Neural crest cell (in vitro differentiated cells): ENCODE measurements at regions not wholly inside any gene's neighbourhood (a gene's known extent, or its start where the extent isn't known, plus 50 kb on each side); places are given as distances from the start of the nearest gene placed in this dataset.

ENCODE experiments used
- DNase-seq: peaks from one replicate; pipeline ENCODE4 v3.0.0; 2021; ENCODE audit warnings: low read depth, mixed read lengths, low spot score
- H3K27ac Mint-ChIP-seq: one replicate; pipeline ENCODE4 v1.8.0; 2021; ENCODE audit warnings: mild to moderate bottlenecking, mixed read lengths; ENCODE audit not compliant: unreplicated experiment
- H3K27me3 Mint-ChIP-seq: 2 replicates; pipeline ENCODE4 v1.8.0; 2021; ENCODE audit warnings: low read depth, mild to moderate bottlenecking, mixed read lengths
- H3K36me3 Mint-ChIP-seq: 2 replicates; pipeline ENCODE4 v1.8.0; 2021; ENCODE audit warnings: low read depth, mild to moderate bottlenecking, mixed read lengths
- H3K4me1 Mint-ChIP-seq: 2 replicates; pipeline ENCODE4 v1.8.0; 2021; ENCODE audit warnings: mixed read lengths
- H3K4me3 Mint-ChIP-seq: one replicate; pipeline ENCODE4 v1.8.0; 2021; ENCODE audit warnings: mild to moderate bottlenecking, mixed read lengths
- H3K9me3 Mint-ChIP-seq: 2 replicates; pipeline ENCODE4 v1.8.0; 2021; ENCODE audit warnings: mixed read lengths
- TF ChIP-seq, protein P1 (sequence below): fragments of 200-600 bp; sonication (generic); conservative IDR thresholded peaks from 2 replicates; pipeline ENCODE4 v1.5.0; 2021; ENCODE audit warnings: antibody characterized with exemption, mild to moderate bottlenecking

DNA sequence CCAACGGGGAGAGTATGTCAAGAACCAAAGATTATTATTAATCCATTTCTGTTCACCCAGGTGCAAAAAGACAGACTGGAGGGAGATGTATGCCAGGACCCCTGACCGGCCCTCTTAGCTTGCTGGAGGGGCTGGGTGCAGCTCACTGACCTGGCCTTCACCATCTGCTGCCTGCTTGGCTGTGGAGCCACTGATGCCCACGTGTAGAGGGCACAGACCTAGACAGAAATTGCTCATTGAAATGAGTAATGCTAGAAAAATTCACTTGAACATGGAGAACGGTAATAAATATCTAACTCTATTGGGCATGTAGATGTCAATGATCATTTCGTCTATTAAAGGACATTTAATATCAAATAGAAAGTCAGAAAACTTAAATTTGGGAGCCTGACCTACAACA is 58.8 kb upstream of the ERCC6L2 start:
- H3K27ac Mint-ChIP-seq = no peak overlapping the region
- H3K4me3 Mint-ChIP-seq = no peak overlapping the region
- peaks cover 7% of the 10 kb centered on the region for H3K9me3 Mint-ChIP-seq
- peaks cover 11% of the 10 kb centered on the region for H3K36me3 Mint-ChIP-seq
- TF ChIP-seq, protein P1, sequence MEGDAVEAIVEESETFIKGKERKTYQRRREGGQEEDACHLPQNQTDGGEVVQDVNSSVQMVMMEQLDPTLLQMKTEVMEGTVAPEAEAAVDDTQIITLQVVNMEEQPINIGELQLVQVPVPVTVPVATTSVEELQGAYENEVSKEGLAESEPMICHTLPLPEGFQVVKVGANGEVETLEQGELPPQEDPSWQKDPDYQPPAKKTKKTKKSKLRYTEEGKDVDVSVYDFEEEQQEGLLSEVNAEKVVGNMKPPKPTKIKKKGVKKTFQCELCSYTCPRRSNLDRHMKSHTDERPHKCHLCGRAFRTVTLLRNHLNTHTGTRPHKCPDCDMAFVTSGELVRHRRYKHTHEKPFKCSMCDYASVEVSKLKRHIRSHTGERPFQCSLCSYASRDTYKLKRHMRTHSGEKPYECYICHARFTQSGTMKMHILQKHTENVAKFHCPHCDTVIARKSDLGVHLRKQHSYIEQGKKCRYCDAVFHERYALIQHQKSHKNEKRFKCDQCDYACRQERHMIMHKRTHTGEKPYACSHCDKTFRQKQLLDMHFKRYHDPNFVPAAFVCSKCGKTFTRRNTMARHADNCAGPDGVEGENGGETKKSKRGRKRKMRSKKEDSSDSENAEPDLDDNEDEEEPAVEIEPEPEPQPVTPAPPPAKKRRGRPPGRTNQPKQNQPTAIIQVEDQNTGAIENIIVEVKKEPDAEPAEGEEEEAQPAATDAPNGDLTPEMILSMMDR = no peak
- peaks cover 4% of the 10 kb centered on the region for H3K4me1 Mint-ChIP-seq
- no peaks in the 10 kb centered on the region for H3K27me3 Mint-ChIP-seq
- no peak for DNase-seq

DNA sequence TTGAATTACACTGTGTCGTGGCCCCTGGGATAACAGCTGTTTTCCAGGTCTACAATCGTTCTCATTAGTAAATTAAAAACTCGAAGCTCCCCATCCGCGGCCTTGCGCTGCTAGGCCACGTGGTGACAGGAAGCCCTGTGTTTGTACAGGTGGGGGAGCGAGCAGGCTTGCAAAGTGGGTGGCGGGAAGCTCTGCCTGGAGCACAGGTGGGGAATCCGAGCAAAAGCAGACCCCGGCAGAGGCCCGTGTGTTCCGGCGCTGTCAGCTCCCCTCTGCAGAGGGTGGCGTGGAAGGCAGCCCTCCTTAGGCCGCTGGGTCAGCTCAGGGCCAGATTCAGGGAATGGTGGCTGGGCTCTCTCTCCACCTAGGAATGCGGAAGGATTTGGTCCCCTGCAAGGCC is 59.5 kb upstream of the ERCC6L2 start:
- Mint-ChIP-seq H3K27ac (no peak overlapping the region), H3K4me3 (no peak overlapping the region), H3K4me1 (peaks cover 4% of the 10 kb centered on the region), H3K27me3 (no peaks in the 10 kb centered on the region), H3K9me3 (peaks cover 5% of the 10 kb centered on the region), H3K36me3 (peaks cover 14% of the 10 kb centered on the region)
- TF ChIP-seq, protein P1 = no peak
- no peak for DNase-seq

DNA sequence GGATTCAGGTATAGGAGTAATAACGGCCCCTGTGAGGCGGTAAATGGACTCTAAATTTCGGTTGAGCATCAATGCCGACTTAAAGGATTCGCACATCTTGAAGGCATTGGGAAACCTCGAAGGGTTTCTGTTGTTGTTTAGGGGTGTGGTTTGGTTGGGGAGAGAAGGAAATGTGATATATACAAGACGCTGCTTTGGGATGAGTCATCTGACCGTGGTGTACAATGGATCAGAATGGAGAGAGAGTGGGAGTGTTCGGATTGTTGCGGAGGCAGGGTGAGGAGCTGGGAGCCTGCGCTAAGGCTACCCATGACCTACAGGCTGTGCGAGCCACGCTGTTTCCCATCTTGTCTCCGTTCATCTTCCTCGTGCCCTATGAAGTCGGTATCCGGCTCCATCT is 60.4 kb upstream of the ERCC6L2 start:
- Mint-ChIP-seq H3K4me3 (no peak overlapping the region), H3K4me1 (peaks cover 4% of the 10 kb centered on the region), H3K27me3 (no peaks in the 10 kb centered on the region), H3K27ac (no peak overlapping the region), H3K9me3 (peaks cover 2% of the 10 kb centered on the region), H3K36me3 (peaks cover 13% of the 10 kb centered on the region)
- no peak for DNase-seq
- TF ChIP-seq, protein P1 = no peak

DNA sequence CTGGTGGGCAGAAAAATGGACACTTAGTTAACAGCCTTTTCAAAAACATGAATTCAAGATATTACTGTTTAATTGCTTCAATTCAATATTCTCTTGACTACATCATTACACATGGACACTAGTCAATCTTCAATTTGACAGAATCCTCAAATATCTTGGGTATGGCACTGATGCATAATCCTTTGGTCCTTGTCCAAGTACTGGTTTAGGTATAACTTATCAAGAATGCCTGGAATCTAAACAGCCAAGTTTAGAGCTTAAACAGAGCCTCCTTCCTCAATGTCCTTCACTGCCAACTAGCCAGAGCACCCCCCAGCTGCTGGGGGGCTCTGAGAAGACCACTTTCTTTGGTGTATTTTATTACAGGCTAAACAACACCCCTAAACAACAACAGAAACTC is 61.6 kb upstream of the ERCC6L2 start:
- Mint-ChIP-seq H3K27ac (no peak overlapping the region), H3K9me3 (peaks cover 2% of the 10 kb centered on the region), H3K4me1 (peaks cover 4% of the 10 kb centered on the region), H3K27me3 (no peaks in the 10 kb centered on the region), H3K4me3 (no peak overlapping the region), H3K36me3 (peaks cover 12% of the 10 kb centered on the region)
- TF ChIP-seq, protein P1 = no peak
- no peak for DNase-seq

DNA sequence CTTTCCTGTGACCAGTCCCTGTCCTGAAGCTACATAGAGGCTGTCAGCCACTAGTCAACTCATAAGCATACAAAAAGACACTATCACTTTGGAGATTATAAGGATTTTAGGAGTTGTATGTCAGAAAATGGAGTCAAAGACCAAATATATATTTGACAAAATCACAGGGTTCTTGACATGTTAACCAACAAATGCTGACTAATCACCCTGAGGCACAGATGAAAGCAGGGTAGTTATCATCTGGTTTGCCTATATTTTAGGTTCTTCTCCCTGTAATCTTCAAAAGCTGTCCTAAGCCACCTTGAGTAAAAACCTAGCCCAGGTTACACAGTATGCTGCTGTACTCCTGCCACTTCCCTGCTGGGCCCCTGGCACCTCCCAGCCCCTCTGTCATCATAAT is 64.7 kb upstream of the ERCC6L2 start:
- no peak for DNase-seq
- Mint-ChIP-seq H3K27me3 (no peaks in the 10 kb centered on the region), H3K9me3 (no peaks in the 10 kb centered on the region), H3K4me3 (no peak overlapping the region), H3K4me1 (peaks cover 6% of the 10 kb centered on the region), H3K27ac (no peak overlapping the region), H3K36me3 (peaks cover 15% of the 10 kb centered on the region)
- TF ChIP-seq, protein P1 = no peak

DNA sequence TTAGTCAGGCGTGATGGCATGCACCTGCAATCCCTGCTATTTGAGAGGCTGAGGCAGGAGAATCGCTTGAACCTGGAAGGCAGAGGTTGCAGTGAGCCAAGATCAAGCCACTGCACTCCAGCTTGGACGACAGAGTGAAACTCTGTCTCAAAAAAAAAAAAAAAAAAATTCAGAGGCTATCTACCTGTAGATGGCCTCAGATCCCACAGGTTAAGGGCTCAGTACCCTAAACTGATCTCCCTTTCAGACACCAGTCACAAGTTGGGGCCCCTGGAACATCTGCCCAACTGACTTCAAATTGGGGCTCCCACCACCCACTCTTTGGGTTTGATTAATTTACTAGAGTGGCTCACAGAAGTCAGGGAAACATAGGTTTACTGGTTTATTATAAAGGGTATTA is 65.4 kb upstream of the ERCC6L2 start:
- no peak for DNase-seq
- TF ChIP-seq, protein P1 = no peak
- no peak overlapping the region for H3K4me3 Mint-ChIP-seq
- no peaks in the 10 kb centered on the region for H3K27me3 Mint-ChIP-seq
- H3K9me3 Mint-ChIP-seq = no peaks in the 10 kb centered on the region
- H3K4me1 Mint-ChIP-seq = peaks cover 6% of the 10 kb centered on the region
- peaks cover 13% of the 10 kb centered on the region for H3K36me3 Mint-ChIP-seq
- H3K27ac Mint-ChIP-seq = no peak overlapping the region
